NCI-H69 (cell line): ENCODE measurements at regions not wholly inside any gene's neighbourhood (a gene's known extent, or its start where the extent isn't known, plus 50 kb on each side); places are given as distances from the start of the nearest gene placed in this dataset.
A peak's percentile ranks its signal among the peaks of the same experiment; 100 is the strongest.
"Not testable (repeated sequence)": the region's sequence is repeated elsewhere in the genome, so short reads cannot be mapped to it uniquely, and the experiment has no call there.

Source experiments
- DNase-seq: peaks from one replicate; lab custom pipeline; 2025; lab: John Stamatoyannopoulos, UW

DNA sequence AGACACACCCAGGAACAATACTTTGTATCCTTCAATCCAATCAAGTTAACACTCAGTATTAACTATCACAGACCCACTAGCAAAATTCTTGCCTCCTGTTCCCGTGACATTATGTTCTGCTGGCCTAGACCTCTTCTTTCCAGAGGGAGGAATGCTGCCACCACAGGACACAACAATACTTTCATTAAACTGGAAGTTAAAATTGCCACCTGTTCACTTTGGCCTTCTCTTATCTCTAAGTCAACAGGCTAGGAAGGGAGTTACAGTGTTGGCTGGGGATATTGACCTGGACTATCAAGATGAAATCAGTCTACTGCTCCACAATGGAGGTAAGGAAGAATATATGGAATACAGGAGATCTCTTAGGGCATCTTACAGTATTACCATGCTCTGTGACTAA, 1000.4 kb upstream of the GBE1 start:
- DNase-seq: no peak

DNA sequence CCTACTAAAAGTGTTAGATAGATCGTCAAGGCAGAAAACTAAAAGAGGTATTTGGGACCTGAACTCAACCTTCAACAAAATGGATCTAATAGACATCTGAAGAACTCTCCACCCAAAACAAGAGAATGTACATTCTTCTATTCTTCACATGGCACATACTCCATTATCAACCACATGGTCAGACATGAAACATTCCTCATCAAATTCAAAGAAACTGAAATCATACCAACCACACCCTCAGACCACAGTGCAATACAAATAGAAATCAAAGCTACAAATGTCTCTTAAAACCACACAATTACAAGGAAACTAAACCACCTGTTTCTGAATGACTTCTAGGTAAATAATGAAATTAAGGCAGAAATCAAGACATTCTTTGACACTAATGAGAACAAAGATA, 984.1 kb upstream of the GBE1 start:
- no peak for DNase-seq

DNA sequence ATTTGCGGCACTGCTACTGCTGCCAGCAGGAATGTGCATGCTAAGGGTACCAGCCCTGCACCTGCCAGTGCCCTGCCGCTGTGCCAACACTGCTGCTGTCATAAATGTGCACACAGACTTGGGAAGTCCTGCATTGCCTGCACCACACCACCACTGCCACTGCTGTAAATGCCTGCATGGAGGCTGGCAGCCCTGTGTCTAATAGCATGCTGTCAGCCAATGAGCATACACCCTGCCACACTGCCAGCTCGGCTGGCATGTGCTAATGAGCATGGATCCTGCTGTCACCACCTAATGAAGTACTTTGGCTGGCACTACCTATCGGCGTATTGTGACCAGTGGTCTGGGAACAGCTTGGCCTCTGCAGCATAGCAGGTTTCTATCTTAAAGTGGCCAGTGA, 981.8 kb upstream of the GBE1 start:
- DNase-seq: peak; percentile 37

- DNase-seq: no peak
These were observed 979.9 kb upstream of the GBE1 start for GRCh38 chr3:82741346-82741745.

DNA sequence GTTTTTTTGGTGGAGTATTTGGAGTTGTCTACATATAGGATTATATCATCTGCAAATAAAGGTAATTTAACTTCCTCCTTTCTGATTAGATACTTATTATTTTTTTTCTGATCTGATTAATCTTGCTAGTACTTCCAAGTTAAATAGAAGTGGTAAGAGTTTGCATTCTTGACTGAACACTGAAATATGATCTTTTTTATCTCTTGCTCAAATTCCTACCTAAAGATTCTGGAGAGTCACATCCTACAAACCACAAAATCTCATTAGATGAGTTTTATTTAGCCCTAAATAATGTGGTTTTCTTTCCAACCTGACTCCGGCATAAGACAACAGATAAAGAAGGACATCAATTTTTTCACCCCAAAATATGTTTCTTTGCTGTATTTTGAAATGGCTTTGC, 977.9 kb upstream of the GBE1 start:
- no peak for DNase-seq

- DNase-seq: peak; percentile 25
These were observed 975.3 kb upstream of the GBE1 start for GRCh38 chr3:82736696-82737277.

DNA sequence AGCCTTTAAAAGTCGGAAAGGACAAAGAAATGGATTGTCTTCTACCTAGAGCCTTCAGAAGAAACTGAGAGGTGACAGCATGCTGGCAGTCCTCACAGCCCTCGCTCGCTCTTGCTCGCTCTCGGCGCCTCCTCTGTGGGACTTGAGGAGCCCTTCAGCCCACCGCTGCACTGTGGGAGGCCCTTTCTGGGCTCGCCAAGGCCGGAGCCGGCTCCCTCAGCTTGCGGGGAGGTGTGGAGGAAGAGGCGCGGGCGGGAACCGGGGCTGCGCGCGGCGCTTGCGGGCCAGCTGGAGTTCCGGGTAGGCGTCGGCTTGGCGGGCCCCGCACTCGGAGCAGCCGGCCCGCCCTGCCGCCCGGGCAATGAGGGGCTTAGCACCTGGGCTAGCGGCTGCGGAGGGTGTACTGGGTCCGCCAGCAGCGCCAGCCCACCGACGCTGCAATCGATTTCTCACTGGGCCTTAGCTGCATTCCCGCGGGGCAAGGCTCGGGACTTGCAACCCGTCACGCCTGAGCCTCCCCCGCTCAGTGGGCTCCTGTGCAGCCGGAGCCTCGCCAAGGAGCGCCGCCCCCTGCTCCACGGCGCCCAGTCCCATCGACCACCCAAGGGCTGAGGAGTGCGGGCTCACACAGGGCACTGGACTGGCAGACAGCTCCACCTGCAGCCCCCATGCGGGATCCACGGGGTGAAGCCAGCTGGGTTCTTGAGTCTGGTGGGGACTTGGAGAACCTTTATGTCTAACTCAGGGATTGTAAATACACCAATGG, 953.8 kb upstream of the GBE1 start:
- DNase-seq: no peak

DNA sequence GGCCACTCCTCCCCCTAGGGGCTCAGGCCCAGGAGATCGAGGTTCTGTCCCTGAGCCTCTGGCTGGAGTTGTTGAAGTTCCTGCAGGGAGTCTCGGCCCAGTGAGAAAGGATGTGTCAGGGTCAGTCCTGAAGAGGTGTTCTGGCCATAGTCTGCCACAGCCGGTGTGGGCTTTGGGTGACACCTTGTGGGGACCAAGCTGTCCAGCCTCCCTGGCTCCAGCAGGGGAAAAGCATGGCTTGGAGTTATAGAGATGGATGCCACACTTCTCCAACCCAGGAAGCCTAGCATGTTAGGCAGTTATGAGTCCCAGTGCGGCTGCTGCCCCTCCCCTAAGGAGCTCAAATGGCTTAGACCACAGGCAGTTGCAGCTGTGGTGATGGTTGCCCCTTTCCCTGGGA, 945.6 kb upstream of the GBE1 start:
- DNase-seq: peak; percentile 12

DNA sequence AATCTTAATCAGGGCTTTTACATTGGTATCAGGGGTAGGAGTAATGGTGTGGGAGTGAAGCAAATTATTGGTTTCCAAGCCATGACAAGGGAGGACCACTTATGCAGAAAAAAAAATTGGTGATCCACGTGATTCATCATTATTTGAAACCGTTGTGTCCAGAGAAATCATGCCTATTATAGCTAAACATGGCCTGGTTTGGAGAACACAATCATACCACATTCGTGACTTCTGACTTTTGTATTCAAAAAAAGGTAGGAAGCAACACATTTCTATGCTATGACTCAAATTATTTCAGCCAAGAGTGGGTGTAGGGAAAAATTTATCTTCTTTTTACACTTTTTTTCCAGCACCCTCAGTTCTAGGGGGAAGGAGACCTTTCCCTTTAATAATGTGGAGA, 924.3 kb upstream of the GBE1 start:
- DNase-seq: no peak

- peak; percentile 18 for DNase-seq
These were observed 915.0 kb upstream of the GBE1 start for GRCh38 chr3:82676356-82677026.

- DNase-seq: no peak
These were observed 911.5 kb upstream of the GBE1 start for GRCh38 chr3:82672966-82673365.

DNA sequence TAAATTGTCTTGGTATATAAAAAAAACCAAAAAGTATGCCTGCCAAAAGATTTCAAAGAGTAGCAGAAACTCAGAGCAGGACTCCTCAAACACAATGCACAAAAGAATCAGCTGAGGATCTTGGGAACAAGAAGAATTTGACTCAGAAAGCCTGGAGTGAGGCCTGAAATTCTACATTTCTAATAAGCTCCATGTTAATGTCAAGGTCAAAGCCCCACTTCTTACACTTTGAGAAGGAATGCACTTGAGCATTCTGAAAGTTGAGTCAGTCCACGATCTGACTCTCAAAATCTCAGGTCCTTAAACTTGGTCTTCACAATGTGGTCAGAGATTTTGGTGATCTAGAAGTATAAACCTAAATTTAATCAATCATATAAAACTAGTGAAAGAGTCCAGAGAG, 910.0 kb upstream of the GBE1 start:
- DNase-seq: no peak

DNA sequence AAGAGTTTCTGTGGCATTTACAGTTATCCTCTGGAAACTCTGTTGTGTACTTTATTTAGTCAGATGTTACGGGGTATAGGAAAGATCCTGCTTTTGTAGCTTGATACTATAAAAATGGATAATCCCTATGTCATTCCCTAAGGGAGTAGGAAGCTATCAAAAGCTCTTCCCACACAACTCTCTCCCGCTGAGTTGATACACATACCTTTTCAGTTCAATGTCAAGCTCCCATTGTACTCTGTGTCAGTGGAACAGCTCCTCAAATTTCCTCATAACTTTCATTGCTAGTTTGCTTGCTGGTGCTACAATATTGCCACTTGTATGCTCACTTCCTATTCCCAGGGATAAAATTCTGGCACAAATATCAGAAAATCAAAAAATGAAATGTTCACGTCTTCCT, 893.3 kb upstream of the GBE1 start:
- DNase-seq: peak; percentile 49

- peak; percentile 8 for DNase-seq
These were observed 882.5 kb upstream of the GBE1 start for GRCh38 chr3:82643948-82644347.

GRCh38 chr3:82641701-82642100, 880.3 kb upstream of the GBE1 start:
- DNase-seq: no peak

DNA sequence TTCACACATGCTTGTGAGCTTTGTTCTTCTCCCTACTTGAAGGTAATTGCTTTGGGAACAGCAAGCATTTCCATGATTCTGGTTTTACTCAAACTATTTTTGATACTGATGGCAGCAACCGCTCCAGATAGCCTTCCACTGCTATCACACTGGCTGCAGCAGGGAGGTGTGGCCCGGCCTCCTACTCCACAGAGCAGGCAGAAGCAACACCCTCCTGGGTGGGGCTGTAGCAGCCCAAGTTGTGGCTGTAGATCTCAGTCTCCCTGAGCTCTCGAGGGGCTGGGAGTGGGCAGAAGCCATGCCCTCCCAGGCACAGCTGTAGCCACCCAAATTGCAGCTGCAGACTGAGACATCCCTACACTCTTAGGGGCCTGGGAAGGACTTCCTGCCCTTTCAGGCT, 878.8 kb upstream of the GBE1 start:
- DNase-seq: no peak

DNA sequence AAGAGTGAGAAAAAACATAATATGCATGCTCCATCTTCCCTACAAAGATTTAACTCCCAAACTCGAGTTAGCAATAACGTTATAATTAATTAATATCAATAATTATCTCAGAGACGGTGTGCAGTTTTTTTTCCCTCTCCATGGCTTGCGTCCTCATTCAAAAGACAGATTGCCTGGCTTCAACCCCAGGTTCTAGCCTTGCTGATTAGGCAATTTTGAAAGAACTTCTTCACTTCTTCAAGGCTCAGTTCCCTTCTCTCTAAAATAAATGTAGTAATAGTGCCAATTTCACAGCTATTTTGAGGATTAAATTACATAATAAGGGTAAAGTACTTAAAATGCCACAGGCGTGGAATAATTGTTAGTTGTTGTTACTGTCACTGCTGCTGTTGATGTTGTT, 876.1 kb upstream of the GBE1 start:
- DNase-seq: no peak

DNA sequence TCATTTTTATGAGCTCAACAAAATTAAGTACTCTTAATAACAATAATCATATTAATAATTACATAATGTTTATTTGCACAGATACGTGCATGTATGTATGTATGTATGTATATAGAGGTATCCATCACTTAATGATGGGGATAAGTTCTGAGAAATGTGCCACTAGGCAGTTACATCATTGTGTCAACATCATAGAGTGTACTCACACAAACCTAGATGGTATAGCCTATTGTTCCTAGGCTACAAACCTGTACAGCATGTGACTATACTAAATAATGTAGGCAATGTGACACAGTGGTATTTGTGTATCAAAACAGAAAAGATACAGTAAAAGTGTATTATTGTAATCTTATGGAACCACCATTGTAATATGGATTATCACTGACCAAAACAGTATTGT, 874.7 kb upstream of the GBE1 start:
- DNase-seq: peak; percentile 27

- DNase-seq: peak; percentile 2
These were observed 871.9 kb upstream of the GBE1 start for GRCh38 chr3:82633319-82633718.

DNA sequence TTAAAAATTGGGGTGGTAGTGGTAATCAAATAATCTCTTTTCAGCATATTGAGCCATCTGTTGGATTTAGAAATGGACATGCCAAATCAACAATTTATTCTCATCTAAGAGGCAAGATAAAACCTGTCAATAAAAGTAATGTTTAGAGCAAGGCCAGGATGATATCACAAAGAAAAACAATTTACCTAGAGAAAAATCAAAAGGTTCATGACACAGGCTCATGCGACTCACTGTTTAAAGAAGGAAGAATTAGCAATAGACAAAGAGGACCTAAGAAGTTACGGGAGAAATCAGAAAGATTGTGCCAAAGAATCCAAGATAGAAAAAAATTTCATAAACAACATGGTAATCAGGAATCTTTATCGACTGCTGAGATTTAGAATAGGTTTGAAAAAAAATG, 868.5 kb upstream of the GBE1 start:
- DNase-seq: no peak

DNA sequence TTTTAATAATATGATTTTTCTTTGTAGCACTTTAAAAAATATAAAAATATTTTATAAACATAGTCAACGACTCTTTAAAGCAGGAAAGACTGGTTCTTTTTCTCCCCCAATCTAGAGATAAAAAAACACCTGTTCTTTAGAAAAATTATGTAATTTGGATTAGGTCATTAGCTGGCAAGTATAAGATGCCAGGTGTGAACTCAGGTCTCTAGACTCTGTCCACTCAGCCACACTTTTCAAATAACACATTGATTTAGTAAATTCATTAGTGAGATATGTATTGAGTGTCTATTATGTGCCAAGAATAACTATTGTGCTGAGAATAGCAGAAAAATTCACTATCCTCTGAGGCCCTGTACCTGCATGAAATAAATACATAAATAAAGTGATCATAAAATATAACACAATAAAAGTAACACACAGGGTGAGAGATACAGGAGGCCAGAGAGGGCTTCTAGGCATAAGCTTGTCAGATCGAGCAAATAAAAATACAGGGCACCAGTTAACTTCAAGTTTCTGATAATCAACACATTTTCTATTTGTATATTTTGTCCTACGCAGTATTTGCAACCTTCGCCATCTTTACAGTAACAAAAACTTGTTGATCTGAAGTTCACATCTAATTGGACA, 867.1 kb upstream of the GBE1 start:
- DNase-seq: no peak

DNA sequence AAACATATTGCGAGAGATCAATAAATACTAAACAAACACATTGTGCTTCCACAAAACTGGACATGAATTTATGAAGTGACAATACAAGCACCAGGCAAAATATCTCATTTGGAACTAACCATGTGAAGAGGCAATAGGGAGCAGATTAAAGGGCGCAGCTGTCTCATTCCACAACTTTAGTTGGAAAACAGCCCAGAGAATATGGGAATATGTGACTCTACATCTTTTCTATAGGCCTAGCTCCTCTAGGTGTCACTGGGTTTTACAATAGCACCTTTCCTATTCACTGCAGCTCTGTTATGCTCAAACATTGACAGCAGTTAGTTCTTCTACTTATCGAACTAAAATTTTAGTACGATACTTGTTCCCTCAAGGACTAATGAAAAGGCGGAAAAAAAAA, 866.3 kb upstream of the GBE1 start:
- no peak for DNase-seq

GRCh38 chr3:82620744-82621143, 859.3 kb upstream of the GBE1 start:
- not testable (repeated sequence) for DNase-seq
